Heart right ventricle (tissue), 16 donors: ENCODE measurements at regions not wholly inside any gene's neighbourhood (a gene's known extent, or its start where the extent isn't known, plus 50 kb on each side); places are given as distances from the start of the nearest gene placed in this dataset.
A peak's percentile ranks its signal among the peaks of the same experiment; 100 is the strongest.

Experiments
- ATAC-seq, 8 donors: fragments of 200-7000 bp; cut with Tn5 transposase; one replicate each; pipeline ENCODE4 v1.9.1; 2020; ENCODE audit warnings: mild to moderate bottlenecking in 8 of 8, moderate library complexity in 8 of 8, moderate number of reproducible peaks in 1 of 8
- DNase-seq, 2 donors: peaks; one replicate each; pipeline ENCODE4 v3.0.0-alpha.2; 2020
- H3K27ac ChIP-seq, 10 donors: fragments of 200-600 bp; sonication (generic) in 2 of 10; one replicate each; pipeline versions ENCODE4 v1.5.0 to v1.8.0; 2020 to 2022; ENCODE audit warnings: mild to moderate bottlenecking in 3 of 10
- H3K27me3 ChIP-seq, 7 donors: fragments of 200-600 bp; one replicate each; pipeline ENCODE4 v1.8.0; 2021 to 2022; ENCODE audit warnings: mild to moderate bottlenecking in 2 of 7
- H3K36me3 ChIP-seq, 9 donors: fragments of 200-600 bp; sonication (generic) in 1 of 9; one replicate each; pipeline versions ENCODE4 v1.5.0 to v1.8.0; 2020 to 2022; ENCODE audit warnings: mild to moderate bottlenecking in 2 of 9
- H3K4me1 ChIP-seq, 9 donors: fragments of 200-600 bp; sonication (generic) in 1 of 9; one replicate each; pipeline versions ENCODE4 v1.5.0 to v1.8.0; 2020 to 2022; ENCODE audit warnings: mild to moderate bottlenecking in 4 of 9
- H3K4me3 ChIP-seq, 10 donors: fragments of 200-600 bp; sonication (generic) in 2 of 10; one replicate each; pipeline versions ENCODE4 v1.5.0 to v1.8.0; 2020 to 2022; ENCODE audit warnings: mild to moderate bottlenecking in 7 of 10, moderate library complexity in 2 of 10
- H3K9me3 ChIP-seq, 11 donors: fragments of 200-600 bp in 10 of 11; sonication (generic) in 2 of 11; one replicate each; pipeline versions ENCODE4 v1.5.0 to v1.8.0; 2013 to 2022; ENCODE audit warnings: mild to moderate bottlenecking in 2 of 11, control low read depth in 1 of 11, moderate library complexity in 1 of 11
- WGBS, 2 donors: extraction: QIAGEN DNeasy Blood & Tissue Kit; methylation state at CpG; one replicate each; pipeline ENCODE4 v1.1.7; 2013; ENCODE audit warnings: inconsistent platforms in 1 of 2; 5-methylcytosine and 5-hydroxymethylcytosine counted together
- intact Hi-C, 10 donors: fragments of 100-400 bp; cut with DNase I; formaldehyde crosslinking; loops; one replicate each; pipeline versions ENCODE4 v1.11.1 to v1.14.2; 2022
- TF ChIP-seq, protein P1 (sequence below), 9 donors: fragments of 200-600 bp; sonication (generic) in 2 of 9; IDR thresholded peaks; one replicate each; pipeline versions ENCODE4 v1.5.0 to v1.8.0; 2021 to 2022; ENCODE audit warnings: antibody characterized with exemption in 9 of 9, mild to moderate bottlenecking in 5 of 9, moderate library complexity in 1 of 9
- donor health status: Arrhythmogenic right ventricular cardiomyopathy.
- donor health status: ischemic (EF 13 %, LVEDD 7.1; RV severe dilation, severe dysfunction).
- donor health status: healthy with polysubstance abuse.
- donor health status: DM: no; HTN: yes; CAD: no.
- donor health status: DM: no; HTN: no; CAD: no.
- donor health status: ischemic (EF 25% LVEDD 6.9; RV normal size, moderate dysfunction).
- donor health status: ischemic (EF 25% LVEDD 5.7; RV mildly dilated, moderate dysfunction).
- donor health status: healthy.
- donor health status: DM: yes; HTN: yes; CAD: no.
- donor health status: Ischemic cardiomyopathy.
- donor health status: ischemic (EF 35%, LVEDD 5.7; RV mildly dilated, moderate dysfunction).
- donor health status: nonischemic (EF 11% LVEDD 7.7; RV severe dilation, severe dysfunction).
- donor health status: DM: yes; HTN: yes; CAD: no.
- donor health status: PGD.
- donor health status: ischemic (EF 29% LVEDD 5.4; RV normal size, mild dysfunction).
- donor health status: nonischemic (EF 23%, LVEDD 6.1; RV moderate dilation, normal function).

DNA sequence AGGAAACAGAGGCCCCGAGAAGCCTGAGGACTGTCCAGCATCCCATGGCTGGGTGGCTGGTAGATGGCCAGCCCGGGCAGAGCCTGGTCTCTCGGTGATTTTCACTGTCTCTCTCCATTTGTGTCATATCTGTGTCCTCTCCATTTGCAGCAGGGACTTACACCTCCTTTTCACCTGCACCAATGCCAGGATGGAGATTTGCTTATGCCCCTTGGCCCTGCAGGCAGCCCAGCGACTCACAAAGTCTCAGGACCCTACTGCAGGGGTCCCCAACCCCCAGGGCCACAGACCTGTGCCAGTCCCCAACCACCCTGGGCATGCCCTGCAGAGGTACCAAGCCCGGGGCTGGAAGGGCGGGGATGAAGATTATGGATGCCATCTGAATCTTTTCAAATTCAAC, 201.6 kb downstream of the RHOU start:
- H3K27ac ChIP-seq: peak overlapping the region in 1 of 10 donors; percentile 51
- H3K27me3 ChIP-seq: peaks cover 0 to 9% (median 0%) of the 10 kb centered on the region in 7 donors
- H3K4me1 ChIP-seq: peaks cover 3 to 65% (median 21%) of the 10 kb centered on the region in 9 donors
- no peaks in the 10 kb centered on the region for H3K9me3 ChIP-seq
- TF ChIP-seq, protein P1, sequence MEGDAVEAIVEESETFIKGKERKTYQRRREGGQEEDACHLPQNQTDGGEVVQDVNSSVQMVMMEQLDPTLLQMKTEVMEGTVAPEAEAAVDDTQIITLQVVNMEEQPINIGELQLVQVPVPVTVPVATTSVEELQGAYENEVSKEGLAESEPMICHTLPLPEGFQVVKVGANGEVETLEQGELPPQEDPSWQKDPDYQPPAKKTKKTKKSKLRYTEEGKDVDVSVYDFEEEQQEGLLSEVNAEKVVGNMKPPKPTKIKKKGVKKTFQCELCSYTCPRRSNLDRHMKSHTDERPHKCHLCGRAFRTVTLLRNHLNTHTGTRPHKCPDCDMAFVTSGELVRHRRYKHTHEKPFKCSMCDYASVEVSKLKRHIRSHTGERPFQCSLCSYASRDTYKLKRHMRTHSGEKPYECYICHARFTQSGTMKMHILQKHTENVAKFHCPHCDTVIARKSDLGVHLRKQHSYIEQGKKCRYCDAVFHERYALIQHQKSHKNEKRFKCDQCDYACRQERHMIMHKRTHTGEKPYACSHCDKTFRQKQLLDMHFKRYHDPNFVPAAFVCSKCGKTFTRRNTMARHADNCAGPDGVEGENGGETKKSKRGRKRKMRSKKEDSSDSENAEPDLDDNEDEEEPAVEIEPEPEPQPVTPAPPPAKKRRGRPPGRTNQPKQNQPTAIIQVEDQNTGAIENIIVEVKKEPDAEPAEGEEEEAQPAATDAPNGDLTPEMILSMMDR (IDR thresholded peaks at IDR 0.05): no peak
- WGBS, 2 donors: 91 to 93% methylated on average over 6 of the region's 6 CpGs
- H3K36me3 ChIP-seq: no peaks in the 10 kb centered on the region
- no peak overlapping the region for H3K4me3 ChIP-seq
- DNase-seq (no peak), ATAC-seq (no peak)
- intact Hi-C loops: loop anchor here in 1 of 10 donors (10.0 kb wide), 1 partner anchor 72 kb away; no protein-coding TSS in a partner anchor

DNA sequence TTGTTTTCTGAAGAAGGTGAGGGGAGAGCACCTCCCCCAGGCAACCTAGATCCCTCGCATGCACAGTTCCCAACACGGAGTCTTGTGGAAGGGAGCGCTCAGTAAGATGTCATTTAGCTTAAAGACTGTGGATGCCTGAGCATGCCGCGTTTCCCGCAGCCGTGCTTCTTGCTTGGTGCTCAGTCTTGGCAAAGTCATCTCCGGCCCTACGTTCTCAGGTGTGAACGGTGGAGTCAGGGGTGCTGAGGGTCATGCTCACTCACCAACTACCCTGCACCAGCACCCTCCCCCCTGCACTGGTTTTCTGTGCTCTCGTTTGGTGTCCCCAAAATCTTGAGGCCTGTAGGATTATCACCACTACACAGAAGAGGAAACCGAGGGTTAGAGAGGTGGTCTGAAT, 202.1 kb downstream of the RHOU start:
- Histone ChIP-seq H3K27ac (peak overlapping the region in 5 of 10 donors; percentile 70 to 87 (median 78)), H3K4me3 (no peak overlapping the region), H3K27me3 (peaks cover 0 to 4% (median 0%) of the 10 kb centered on the region in 7 donors), H3K9me3 (no peaks in the 10 kb centered on the region), H3K4me1 (peaks cover 3 to 66% (median 21%) of the 10 kb centered on the region in 9 donors), H3K36me3 (no peaks in the 10 kb centered on the region)
- intact Hi-C loops: loop anchor here in 1 of 10 donors (10.0 kb wide), 1 partner anchor 73 kb away; no protein-coding TSS in a partner anchor
- no peak for ATAC-seq
- TF ChIP-seq, protein P1 (IDR thresholded peaks at IDR 0.05): no peak
- WGBS, 2 donors: 93 to 95% methylated on average over 12 of the region's 12 CpGs
- DNase-seq: no peak

DNA sequence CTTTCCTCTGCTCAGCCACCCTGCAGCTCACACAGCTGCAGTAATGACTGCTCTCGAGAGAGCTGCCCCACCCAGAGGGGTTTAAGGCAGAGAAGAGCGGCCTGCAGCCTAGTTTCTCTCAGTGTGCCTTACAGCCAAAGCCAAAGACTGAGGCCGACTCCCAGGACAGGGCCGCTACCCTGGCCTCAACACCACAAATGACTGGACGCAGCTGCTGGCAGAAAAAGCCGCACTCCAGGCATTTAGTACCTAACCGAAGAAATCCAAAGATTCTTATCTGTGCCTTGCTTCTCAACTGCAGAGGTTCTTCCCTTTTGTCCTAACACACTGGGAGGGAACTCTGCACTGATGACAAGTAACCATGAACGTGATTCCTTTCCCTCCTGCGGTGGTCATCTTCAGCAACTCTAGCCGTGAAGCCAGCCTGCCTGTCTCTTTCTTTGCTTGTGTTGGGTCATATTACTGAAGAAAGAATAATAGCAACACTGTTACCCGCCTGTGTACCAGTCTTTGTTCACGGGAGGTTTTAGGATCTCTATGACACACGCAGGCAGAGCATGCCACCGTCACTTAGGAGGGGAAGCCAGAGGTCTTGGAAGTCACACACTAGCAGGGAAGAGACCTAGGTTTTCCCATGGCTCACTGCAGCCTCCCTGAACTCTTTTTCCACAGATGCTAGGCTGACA, 202.7 kb downstream of the RHOU start:
- Histone ChIP-seq H3K36me3 (no peaks in the 10 kb centered on the region), H3K4me3 (peak overlapping the region in 3 of 10 donors; percentile 7 to 17 (median 8)), H3K27ac (peak overlapping the region; percentile 20 to 87 (median 66)), H3K27me3 (peaks cover 0 to 4% (median 0%) of the 10 kb centered on the region in 7 donors), H3K9me3 (peaks cover 0 to under 1% (median 0%) of the 10 kb centered on the region in 11 donors), H3K4me1 (peaks cover 3 to 66% (median 21%) of the 10 kb centered on the region in 9 donors)
- intact Hi-C loops: loop anchor here in 1 of 10 donors (10.0 kb wide), 1 partner anchor 73 kb away; no protein-coding TSS in a partner anchor
- TF ChIP-seq, protein P1 (IDR thresholded peaks at IDR 0.05): no peak
- ATAC-seq: peak; percentile 32 to 63 (median 49)
- WGBS, 2 donors: 42 to 48% methylated on average over 14 of the region's 14 CpGs
- peak; percentile 7 to 25 for DNase-seq

DNA sequence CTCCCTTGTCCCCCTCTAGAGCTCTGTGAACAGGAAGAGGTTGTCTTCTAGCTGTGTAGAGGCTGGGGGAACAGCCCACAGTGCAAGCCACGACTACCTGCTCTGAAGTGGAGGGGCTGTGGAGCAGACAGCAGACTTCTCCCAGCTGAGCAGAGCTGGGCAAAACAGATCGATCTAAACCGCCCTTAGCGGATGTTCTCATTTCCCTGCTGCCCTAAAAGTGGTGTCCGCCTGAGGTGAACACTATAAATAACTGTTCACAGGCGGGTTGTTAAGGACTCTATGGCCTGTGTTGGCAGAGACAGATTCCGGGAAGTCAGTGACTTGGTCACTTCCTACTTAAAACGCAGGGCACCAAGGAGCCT, 203.2 kb downstream of the RHOU start:
- peak in 1 of 2 donors; percentile 55 for DNase-seq
- 19 to 31% methylated on average over 8 of the region's 8 CpGs for WGBS, 2 donors
- peaks cover 0 to under 1% (median 0%) of the 10 kb centered on the region in 7 donors for H3K27me3 ChIP-seq
- H3K36me3 ChIP-seq: no peaks in the 10 kb centered on the region
- H3K9me3 ChIP-seq: peaks cover 0 to 4% (median 0%) of the 10 kb centered on the region in 11 donors
- intact Hi-C loops: loop anchor here in 1 of 10 donors (10.0 kb wide), 1 partner anchor 74 kb away; no protein-coding TSS in a partner anchor
- peak overlapping the region; percentile 20 to 87 (median 66) for H3K27ac ChIP-seq
- peaks cover 3 to 67% (median 21%) of the 10 kb centered on the region in 9 donors for H3K4me1 ChIP-seq
- H3K4me3 ChIP-seq: peak overlapping the region in 4 of 10 donors; percentile 7 to 17 (median 12)
- peak; percentile 82 to 93 (median 88) for ATAC-seq
- TF ChIP-seq, protein P1 (IDR thresholded peaks at IDR 0.05): no peak
